ENCODE measurements at regions not wholly inside any gene's neighbourhood (a gene's known extent, or its start where the extent isn't known, plus 50 kb on each side); places are given as distances from the start of the nearest gene placed in this dataset.

GRCh38 chr5:166431456-166431855, 1860.0 kb upstream of the WWC1 start:
- TF ChIP-seq CTCF (IDR thresholded peaks at IDR 0.05) = no peak
- no peak for TF ChIP-seq POLR2A (IDR thresholded peaks at IDR 0.05)

All from thyroid gland (tissue), 4 donors.